ENCODE measurements at regions not wholly inside any gene's neighbourhood (a gene's known extent, or its start where the extent isn't known, plus 50 kb on each side); places are given as distances from the start of the nearest gene placed in this dataset.

- H2AFZ ChIP-seq (ENCODE audit: low read depth, low read length, poor library complexity, severe bottlenecking) = no peak overlapping the region
- H3K9me2 ChIP-seq (ENCODE audit: insufficient read depth) = no peaks in the 10 kb centered on the region
- no peak overlapping the region for H3K9ac ChIP-seq (ENCODE audit: low read length)
- CTCF ChIA-PET = no interaction called here
- H3K36me3 ChIP-seq (ENCODE audit: control insufficient read depth in 1 of 2, insufficient read depth in 2 of 2, low read length in 2 of 2) = no peaks in the 10 kb centered on the region; a peak in 1 of 4 replicates
- BruUV-seq (replicated peaks) = no TSS peak
- ATAC-seq (no peak), DNase-seq (ENCODE audit: low read depth, low spot score) (no peak)
- no peaks in the 10 kb centered on the region for H4K20me1 ChIP-seq (ENCODE audit: insufficient read depth)
- no peaks in the 10 kb centered on the region for H3K79me2 ChIP-seq (ENCODE audit: insufficient read depth, low read length)
- H3K9me3 ChIP-seq (ENCODE audit: control insufficient read depth in 1 of 2, insufficient read depth in 1 of 2, low read depth in 1 of 2, low read length in 2 of 2) = peaks cover 3 to 31% of the 10 kb centered on the region in 2 experiments; a peak in 2 of 4 replicates
- H3K4me3 ChIP-seq (replicated peaks in 1 of 2; ENCODE audit: low read depth in 1 of 2, low read length in 2 of 2) = no peak overlapping the region
- intact Hi-C loops (cut with micrococcal nuclease) = no loop called here
- H3K4me1 ChIP-seq (ENCODE audit: control insufficient read depth in 1 of 2, insufficient read depth in 2 of 2, low read length in 2 of 2) = no peaks in the 10 kb centered on the region
- RAD21 ChIA-PET (ENCODE audit: low non-redundant PET in 1 of 2, low total read pairs in 2 of 2, uncharacterized antibody in 2 of 2, unreplicated experiment in 2 of 2) = no interaction called here
- TF ChIP-seq, protein P1, sequence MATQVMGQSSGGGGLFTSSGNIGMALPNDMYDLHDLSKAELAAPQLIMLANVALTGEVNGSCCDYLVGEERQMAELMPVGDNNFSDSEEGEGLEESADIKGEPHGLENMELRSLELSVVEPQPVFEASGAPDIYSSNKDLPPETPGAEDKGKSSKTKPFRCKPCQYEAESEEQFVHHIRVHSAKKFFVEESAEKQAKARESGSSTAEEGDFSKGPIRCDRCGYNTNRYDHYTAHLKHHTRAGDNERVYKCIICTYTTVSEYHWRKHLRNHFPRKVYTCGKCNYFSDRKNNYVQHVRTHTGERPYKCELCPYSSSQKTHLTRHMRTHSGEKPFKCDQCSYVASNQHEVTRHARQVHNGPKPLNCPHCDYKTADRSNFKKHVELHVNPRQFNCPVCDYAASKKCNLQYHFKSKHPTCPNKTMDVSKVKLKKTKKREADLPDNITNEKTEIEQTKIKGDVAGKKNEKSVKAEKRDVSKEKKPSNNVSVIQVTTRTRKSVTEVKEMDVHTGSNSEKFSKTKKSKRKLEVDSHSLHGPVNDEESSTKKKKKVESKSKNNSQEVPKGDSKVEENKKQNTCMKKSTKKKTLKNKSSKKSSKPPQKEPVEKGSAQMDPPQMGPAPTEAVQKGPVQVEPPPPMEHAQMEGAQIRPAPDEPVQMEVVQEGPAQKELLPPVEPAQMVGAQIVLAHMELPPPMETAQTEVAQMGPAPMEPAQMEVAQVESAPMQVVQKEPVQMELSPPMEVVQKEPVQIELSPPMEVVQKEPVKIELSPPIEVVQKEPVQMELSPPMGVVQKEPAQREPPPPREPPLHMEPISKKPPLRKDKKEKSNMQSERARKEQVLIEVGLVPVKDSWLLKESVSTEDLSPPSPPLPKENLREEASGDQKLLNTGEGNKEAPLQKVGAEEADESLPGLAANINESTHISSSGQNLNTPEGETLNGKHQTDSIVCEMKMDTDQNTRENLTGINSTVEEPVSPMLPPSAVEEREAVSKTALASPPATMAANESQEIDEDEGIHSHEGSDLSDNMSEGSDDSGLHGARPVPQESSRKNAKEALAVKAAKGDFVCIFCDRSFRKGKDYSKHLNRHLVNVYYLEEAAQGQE (IDR thresholded peaks at IDR 0.05; ENCODE audit: low read depth) = no peak
- TF ChIP-seq SP1 (IDR thresholded peaks at IDR 0.05; ENCODE audit: low read depth) (no peak), YY1 (IDR thresholded peaks at IDR 0.05; ENCODE audit: extremely low read depth, insufficient replicate concordance, low read depth, low read length) (no peak), ZNF274 (IDR thresholded peaks at IDR 0.05; ENCODE audit: low read depth, low read length) (no peak), TCF7L2 (IDR thresholded peaks at IDR 0.05; ENCODE audit: borderline replicate concordance, extremely low read depth, insufficient read depth, insufficient read length) (no peak), POLR2AphosphoS5 (IDR thresholded peaks at IDR 0.05; ENCODE audit: low read depth, low read length) (no peak), FOSL1 (IDR thresholded peaks at IDR 0.05; ENCODE audit: low read depth) (no peak), SIN3A (IDR thresholded peaks at IDR 0.05; ENCODE audit: low read depth) (no peak), CBX3 (IDR thresholded peaks at IDR 0.05; ENCODE audit: low read depth) (no peak), EZH2 (IDR thresholded peaks at IDR 0.05) (no peak), MAX (IDR thresholded peaks at IDR 0.05) (no peak), JUND (IDR thresholded peaks at IDR 0.05) (no peak), RAD21 (IDR thresholded peaks at IDR 0.05; ENCODE audit: low read depth) (no peak), SRF (IDR thresholded peaks at IDR 0.05; ENCODE audit: low read depth) (no peak), CEBPB (IDR thresholded peaks at IDR 0.05; ENCODE audit: low read depth) (no peak), ELF1 (IDR thresholded peaks at IDR 0.05; ENCODE audit: borderline replicate concordance, low read depth) (no peak)
- TF ChIP-seq, protein P2, sequence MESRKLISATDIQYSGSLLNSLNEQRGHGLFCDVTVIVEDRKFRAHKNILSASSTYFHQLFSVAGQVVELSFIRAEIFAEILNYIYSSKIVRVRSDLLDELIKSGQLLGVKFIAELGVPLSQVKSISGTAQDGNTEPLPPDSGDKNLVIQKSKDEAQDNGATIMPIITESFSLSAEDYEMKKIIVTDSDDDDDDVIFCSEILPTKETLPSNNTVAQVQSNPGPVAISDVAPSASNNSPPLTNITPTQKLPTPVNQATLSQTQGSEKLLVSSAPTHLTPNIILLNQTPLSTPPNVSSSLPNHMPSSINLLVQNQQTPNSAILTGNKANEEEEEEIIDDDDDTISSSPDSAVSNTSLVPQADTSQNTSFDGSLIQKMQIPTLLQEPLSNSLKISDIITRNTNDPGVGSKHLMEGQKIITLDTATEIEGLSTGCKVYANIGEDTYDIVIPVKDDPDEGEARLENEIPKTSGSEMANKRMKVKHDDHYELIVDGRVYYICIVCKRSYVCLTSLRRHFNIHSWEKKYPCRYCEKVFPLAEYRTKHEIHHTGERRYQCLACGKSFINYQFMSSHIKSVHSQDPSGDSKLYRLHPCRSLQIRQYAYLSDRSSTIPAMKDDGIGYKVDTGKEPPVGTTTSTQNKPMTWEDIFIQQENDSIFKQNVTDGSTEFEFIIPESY (IDR thresholded peaks at IDR 0.05; ENCODE audit: extremely low read depth, insufficient replicate concordance, low read length) = no peak
- TF ChIP-seq, protein P3, sequence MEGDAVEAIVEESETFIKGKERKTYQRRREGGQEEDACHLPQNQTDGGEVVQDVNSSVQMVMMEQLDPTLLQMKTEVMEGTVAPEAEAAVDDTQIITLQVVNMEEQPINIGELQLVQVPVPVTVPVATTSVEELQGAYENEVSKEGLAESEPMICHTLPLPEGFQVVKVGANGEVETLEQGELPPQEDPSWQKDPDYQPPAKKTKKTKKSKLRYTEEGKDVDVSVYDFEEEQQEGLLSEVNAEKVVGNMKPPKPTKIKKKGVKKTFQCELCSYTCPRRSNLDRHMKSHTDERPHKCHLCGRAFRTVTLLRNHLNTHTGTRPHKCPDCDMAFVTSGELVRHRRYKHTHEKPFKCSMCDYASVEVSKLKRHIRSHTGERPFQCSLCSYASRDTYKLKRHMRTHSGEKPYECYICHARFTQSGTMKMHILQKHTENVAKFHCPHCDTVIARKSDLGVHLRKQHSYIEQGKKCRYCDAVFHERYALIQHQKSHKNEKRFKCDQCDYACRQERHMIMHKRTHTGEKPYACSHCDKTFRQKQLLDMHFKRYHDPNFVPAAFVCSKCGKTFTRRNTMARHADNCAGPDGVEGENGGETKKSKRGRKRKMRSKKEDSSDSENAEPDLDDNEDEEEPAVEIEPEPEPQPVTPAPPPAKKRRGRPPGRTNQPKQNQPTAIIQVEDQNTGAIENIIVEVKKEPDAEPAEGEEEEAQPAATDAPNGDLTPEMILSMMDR (IDR thresholded peaks at IDR 0.05 in 2 of 3, conservative IDR thresholded peaks at IDR 0.05 in 1 of 3; ENCODE audit: borderline replicate concordance in 1 of 3, insufficient read depth in 1 of 3, low read depth in 2 of 3, low read length in 2 of 3) = no peak
- TF ChIP-seq, protein P4, sequence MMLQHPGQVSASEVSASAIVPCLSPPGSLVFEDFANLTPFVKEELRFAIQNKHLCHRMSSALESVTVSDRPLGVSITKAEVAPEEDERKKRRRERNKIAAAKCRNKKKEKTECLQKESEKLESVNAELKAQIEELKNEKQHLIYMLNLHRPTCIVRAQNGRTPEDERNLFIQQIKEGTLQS (IDR thresholded peaks at IDR 0.05) = no peak
- H3K4me2 ChIP-seq (ENCODE audit: low read length) = no peak overlapping the region
- H3K27ac ChIP-seq (ENCODE audit: low read depth, low read length) = no peak overlapping the region
- POLR2A ChIA-PET = no interaction called here
- no peaks in the 10 kb centered on the region for H3K27me3 ChIP-seq (ENCODE audit: insufficient read depth, low read length)
These were observed 615.6 kb upstream of the SOX11 start for GRCh38 chr2:5076599-5076998.
